ENCODE measurements at regions not wholly inside any gene's neighbourhood (a gene's known extent, or its start where the extent isn't known, plus 50 kb on each side); places are given as distances from the start of the nearest gene placed in this dataset.
"Not testable (repeated sequence)": the region's sequence is repeated elsewhere in the genome, so short reads cannot be mapped to it uniquely, and the experiment has no call there.

DNA sequence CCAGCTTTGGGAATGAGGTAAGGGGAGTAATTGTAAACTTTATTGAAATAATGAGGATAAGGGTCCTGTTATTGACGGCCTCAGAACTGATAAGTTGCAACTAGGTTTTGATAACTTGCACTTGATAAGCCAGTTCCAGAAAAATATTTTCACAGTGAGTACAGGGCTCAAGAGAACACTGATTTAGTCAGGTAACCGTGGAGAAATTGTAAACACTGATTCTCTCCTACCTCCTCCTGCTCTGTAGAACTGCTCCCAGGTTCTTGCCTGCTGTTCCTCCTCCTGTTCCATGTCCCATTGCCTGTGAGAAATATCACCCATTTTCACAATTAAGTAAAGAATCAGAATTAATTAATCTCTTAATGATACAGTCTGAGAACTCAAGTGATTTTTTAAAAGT lies 55.0 kb upstream of the CXXC4 start:
- DNase-seq: no peak

DNA sequence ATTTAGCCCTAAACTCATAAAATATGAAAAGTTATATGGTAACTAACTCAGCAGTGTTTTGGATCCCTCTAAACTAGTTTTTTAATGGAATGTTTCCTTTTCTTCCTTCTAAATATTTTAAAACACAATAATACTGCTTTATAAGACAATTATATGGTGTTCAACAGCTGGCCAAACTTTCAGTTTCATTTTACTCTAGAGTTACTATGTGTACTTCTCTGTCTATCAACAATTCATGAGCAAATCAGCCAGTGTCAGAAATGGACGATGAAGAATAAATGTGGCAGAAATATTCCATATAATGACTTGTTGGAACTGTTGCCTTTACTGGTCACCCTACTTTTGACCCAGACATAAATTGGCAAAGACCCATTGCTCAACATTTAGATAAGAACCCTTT lies 64.8 kb upstream of the CXXC4 start:
- no peak for DNase-seq

DNA sequence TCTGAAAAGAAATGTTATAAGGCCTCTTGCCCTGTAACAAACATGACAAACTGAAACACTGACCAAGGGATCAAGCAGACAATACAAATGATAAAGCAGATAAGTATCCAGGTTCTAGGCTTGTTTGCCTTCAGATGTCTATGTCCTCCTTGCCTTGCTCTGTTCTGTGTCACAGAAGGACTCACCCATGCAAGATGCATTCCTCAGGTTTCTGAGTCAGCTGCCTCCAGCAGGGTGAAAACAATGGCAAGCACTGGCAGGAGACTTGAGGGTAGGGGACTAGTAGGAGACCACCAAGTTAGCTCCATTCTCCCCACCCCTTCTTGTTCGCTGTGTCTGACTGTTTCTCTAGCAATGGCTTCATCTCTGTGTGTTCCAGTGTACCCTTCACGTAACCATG lies 76.6 kb upstream of the CXXC4 start:
- DNase-seq: no peak

DNA sequence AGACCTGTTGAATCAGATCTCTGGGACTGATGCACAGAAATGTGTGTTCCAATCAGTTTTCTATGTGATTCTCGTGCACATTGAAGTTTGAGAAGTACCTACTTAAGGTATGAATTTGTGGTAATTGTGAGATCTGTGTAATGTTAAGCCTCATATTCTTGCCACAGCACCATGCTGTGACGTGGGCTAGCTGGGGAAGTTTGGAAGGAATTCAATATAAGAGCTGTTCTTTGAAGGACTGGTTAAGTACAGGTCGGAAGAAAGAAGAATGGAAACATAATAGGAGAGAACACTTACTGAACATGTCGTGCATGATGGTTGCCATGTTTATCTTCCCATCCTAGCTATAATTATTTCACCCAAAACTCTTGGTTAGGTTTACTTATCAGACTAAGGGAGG lies 79.7 kb upstream of the CXXC4 start:
- DNase-seq: no peak

DNA sequence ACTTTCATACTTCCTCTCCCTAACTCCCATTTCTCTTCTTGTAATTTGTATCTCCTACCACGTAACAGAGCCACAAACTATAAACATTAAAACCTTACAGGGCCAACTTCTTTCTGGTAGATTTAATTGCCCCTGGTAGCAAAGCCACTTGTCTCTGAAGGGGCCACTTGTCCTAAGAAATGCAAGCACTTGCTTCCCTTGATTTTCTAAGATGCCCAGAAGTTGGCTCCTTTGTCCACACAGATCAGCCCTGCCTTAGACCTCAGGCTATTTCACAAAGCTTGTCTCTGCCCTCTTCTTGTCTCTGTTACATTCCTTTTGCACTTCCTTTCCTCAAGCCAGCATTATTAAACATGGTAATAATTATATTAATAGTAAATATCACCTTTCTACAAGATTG lies 80.6 kb upstream of the CXXC4 start:
- no peak for DNase-seq

DNA sequence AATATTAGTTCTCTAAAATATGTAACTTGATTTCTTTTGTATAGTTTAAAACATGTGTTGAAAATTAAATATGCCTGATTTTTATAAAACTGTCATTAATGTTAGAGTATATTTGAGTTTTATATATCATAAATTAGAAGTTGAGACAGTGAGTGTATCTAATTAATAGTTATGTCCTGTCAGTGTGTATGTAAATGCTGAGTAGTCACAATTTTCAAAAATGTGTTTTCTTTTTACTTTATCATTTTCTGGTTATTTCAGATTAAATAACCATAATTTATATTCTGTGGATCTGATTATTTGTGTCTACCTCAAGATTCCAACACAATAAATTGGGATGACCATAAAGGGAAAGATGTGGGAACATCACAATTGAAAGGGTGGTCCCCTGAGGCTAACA lies 82.7 kb upstream of the CXXC4 start:
- no peak for DNase-seq

DNA sequence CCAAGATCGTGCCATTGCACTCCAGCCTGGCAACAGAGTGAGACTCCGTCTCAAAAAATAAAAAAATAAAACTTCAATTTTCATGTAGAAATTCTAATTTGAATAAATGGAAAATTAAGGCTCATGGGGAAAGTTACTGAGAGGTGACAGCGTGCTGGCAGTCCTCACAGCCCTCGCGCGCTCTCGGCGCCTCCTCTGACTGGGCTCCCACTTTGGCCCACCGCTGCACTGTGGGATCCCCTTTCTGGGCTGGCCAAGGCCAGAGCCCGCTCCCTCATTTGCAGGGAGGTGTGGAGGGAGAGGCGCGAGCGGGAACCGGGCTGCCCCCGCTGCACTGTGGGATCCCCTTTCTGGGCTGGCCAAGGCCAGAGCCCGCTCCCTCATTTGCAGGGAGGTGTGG lies 86.8 kb upstream of the CXXC4 start:
- DNase-seq: not testable (repeated sequence)

DNA sequence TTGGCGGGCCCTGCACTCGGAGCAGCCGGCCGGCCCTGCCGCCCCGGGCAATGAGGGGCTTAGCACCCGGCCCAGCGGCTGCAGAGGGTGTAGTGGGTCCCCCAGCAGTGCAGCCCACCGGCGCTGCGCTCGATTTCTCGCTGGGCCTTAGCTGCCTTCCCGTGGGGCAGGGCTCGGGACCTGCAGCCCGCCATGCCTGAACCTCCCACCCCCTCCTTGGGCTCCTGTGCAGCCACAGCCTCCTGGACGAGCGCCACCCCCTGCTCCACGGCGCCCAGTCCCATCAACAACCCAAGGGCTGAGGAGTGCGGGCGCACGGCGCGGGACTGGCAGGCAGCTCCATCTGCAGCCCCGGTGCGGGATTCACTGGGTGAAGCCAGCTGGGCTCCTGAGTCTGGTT lies 87.4 kb upstream of the CXXC4 start:
- DNase-seq: not testable (repeated sequence)

DNA sequence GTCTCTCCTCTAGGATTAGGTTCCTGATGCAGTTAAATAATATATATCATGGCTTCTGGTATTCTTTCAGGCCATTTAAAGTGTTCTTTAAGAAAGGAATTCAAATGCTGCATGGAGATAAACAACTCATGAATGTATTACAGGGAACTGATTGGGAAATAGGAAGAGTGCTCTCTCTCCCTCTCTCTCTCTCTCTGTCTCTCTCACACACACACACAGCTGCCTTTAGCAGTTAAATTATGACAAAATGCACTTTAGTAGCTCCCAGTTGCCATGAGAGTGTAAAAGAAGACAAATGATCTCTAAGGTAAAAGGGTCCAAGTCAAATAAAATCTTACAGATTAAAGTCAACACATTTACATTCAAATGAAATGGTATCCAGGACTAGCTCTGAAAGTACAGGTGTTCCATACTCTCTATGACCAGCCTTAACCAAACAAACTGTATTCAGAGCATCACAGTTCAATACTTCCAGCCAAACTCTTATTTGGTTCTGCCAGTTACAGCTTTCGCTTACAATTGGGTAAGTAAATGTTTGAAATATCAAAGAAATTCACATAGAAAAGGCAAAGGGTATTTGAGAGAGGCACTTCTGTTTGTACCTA lies 94.7 kb upstream of the CXXC4 start:
- DNase-seq: no peak

DNA sequence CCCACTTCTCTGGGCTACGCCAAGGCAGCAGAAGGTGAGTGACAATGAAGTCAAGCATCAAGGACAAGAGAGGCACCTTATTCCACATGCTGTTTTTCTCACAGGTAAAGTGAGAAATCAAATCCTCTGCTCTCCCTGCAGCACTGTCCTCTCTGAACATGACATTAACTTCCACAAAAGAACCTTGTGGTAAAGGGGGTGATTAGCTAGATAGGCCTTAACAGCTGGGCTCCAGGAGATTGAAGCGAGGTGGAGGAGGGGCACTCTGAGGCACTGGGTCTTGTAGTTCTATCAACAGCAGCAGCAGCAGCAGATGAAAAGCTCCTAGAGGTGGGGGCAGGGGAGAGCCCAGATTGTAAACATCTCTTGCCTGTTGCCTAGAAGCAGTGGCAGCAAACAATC lies 96.8 kb upstream of the CXXC4 start:
- DNase-seq: no peak

DNA sequence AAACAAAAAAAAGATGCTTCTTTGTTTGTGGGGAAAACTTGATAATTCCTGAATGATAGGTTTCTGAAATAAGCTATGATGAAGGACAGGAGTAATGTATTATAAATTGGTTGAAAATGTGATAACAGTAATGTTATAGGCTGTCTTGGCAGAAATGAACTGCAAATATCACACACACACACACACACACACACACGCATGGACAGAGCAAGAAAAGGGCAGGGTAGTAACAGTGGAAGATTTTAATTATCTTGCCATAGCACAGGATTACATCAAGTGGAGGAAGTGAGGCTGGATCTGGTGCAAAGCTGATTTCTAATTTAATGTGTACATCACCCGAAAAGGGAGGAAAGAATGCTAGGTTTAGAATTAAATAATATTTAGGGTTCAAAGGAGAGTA lies 97.5 kb upstream of the CXXC4 start:
- DNase-seq: no peak

DNA sequence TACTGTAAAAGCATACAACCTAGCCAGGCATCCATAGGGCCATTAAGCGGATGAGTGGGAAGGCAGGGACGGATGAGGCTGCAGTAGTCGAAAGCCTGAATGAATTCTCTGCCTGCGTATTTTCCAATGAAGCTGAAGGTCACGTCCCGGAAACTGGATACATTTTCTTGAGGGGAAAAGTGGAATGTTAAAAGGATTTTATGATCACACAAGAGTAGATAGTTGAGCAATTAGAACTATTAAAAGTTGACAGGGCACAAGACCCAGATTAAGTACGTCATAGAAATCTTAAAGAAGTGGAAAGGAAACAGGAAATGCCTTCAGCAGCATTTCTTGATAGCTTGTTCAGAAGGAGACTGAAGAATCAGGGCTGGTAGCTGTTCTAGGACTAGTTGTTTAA lies 98.3 kb upstream of the CXXC4 start:
- DNase-seq: no peak

DNA sequence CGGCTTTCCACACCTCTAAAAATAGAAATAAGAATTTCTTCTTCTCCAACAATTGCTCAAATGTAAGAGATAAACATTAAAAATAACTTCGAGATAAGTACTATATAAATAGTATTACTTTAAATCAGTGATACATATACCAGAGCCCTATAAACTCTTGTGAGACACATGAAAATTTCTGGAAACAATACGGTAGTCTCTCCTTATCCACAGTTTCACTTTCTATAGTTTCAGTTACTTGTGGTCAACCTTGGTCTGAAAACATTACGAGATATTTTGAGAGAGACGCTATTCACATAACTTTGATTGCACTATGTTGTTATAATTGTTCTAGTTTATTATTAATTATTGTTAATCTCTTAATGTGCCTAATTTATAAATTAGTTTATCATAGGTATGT lies 101.5 kb upstream of the CXXC4 start:
- DNase-seq: no peak

DNA sequence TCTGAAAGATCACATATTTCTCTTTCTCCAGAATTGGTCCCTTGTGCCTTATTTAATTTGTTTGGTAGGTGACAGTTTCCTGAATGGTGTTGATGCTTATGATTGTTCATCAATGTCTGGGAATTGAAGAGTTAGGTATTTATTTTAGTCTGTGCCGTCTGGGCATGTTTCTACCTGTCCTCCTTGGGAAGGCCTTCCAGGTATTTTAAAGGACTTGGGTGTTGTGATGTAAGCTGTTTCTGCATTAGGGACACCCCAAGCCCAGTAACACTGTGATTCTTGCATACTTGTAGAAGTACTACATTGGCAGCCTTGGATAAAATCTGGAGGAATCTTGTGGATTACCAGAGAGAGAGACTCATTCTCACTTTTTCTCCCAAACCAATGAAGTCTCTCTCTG lies 120.8 kb upstream of the CXXC4 start:
- no peak for DNase-seq

DNA sequence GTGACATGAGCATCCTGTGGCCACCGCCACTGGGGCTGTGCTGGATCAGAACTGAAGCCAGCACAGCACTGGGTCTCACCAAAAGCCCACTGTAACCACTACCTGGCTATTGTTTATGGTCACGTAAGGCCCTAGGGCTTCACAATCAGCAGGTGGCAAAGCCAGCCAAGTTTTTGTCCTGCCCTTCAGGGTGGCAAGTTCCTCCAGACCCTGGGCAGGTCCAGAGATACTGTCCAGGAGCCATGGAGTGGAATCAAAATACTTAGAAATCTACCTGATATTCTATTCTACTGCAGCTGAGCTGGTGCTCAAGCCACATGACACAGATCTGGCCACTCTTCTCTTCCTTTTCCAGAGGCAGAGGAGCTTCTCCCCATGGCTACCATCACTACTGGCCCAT lies 121.2 kb upstream of the CXXC4 start:
- no peak for DNase-seq

DNA sequence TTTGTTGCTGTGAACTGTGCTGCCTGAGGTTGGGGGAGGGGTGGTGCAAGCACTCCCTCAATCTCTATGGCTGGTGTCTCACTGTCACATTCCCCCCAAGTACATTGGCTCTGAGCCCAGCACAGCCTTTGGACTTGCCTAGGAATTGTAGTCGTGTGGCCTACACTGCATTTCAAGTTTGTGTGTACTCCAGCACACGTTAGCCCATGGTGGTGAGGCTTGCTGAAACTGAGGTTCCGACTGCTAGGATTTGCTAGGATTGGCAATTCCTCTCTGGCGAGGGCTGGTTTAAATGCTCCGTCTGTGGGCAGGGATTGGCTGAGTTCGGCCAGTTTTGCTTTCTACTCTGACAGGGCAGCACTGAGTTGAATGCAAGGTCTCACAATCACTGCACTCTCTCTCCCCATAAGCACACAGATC lies 121.7 kb upstream of the CXXC4 start:
- no peak for DNase-seq

DNA sequence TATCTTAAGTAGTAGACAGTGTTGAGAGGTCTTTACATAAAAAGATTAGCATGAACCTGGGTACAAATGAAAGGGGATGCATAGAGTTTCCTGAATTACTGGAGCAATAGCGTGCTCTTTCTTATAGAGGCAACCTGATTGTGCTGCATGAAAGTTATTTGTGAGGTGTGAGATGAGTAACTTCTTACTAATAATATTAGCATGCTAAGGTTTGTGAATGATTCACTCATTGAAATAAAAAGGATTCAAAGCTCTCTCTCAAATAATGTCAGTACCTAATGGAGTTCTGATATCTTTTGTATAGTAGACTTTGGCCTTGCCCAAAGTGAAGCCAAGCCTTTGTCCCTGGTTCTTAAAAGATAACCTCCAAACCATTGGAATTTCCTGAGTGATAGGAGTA lies 131.0 kb upstream of the CXXC4 start:
- DNase-seq: no peak

DNA sequence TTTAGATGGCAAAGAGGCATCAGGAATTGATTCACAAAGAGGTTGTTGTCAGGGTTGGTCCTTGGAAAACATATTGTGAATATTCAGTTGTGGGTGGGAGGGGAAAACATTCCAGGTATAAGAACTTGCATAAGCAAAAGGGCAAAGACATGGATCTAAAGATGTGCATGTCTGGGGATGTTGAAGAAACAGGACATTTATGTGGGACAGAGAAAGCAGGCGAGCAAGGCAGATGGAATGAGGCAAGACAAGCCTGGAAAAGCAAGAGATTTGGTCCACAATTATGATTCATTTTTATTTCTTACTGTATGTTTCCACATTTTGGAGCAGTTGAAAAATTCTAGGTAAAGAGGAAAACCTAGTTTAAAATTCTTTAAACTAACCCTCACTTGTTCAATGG lies 134.9 kb upstream of the CXXC4 start:
- no peak for DNase-seq

DNA sequence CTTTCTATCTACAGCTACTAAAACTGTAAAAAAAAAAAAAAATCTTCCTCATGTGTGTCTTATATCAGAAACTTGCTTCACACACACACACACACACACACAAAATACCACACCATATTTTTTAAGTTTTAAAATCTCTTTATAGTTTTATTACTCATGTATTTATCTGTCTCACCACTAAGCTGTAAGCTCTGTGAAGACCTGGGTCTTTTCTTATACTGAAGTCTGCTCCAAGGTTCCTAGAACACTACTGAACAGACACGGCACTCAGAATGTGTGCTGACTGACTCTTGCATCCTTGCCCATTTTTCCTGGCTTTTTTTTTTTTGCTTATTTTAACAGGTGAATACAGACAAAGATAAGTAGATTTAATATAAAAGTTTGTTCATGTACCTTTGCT lies 135.6 kb upstream of the CXXC4 start:
- no peak for DNase-seq

DNA sequence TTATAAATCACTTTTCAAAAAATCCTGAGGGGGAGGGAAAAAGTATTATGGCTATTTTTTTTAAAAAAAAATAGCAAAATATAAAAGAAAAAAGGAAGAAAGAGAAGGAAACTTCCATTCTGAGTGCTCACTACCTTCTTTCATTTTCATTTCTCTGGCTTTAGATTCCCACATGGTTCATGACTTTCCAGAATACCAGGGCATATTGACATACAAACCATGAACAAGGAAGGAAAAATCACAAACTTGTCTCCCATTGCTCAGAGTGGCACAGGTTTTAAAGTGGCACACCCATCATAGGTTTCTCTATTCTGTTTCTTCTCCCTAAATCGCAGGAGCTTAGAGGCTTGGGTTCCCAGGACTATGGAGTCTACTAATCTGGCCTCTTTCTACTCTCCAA lies 136.3 kb upstream of the CXXC4 start:
- DNase-seq: no peak

DNA sequence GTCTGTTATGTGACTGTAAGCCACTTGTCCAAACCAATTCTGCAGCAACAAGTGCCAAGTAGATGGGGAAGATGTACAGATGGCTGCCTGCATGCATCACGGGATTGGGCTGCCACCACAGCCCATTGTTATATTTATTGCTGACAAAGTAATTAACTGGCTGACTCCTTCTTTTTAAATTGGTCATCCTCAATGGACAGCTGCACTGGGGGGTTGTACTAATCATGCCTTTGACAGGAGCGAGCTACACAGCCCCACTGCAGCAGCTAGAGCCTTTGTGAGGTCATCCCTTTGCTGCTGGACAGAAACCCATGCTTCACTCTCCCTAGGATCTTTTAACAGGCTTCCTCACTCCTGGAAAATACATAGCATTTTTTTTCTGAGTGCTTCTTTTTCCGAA lies 146.7 kb upstream of the CXXC4 start:
- DNase-seq: no peak

DNA sequence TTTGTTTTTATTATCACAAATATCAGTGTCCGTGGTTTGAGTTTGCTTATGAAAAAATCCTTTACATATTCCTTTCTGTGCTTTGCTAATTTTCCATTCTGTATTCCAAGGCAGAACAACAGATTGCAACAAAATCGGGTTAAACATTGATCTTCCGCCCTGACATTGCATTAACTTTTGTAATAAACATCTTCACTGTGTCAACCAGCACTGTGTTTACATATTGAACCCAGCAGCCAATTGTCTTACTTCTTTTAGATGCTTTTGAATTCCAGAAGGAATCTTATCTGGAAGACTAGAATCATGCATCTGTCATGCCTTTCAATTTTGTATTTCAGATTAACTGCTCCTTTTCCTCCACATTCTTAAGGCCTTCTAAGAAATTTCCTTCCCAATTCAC lies 147.8 kb upstream of the CXXC4 start:
- no peak for DNase-seq

DNA sequence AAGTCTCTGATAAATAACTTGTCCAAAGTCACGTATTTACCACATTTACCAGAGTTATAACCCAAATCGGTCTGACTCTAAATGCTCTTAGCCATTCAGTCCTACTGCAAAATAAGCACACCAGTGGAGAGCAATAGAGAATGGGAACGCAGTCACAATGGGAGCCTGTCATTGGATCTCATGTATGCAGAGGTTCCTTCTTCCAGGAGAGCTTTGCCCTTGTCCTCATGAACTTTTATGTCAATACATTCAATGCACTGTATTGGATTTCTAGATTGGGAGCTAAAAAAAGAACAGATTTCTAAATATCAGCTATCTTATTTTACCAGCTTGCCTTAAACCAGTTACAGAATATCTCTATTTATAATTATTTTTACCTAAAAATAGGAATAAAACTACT lies 149.1 kb upstream of the CXXC4 start:
- DNase-seq: no peak

DNA sequence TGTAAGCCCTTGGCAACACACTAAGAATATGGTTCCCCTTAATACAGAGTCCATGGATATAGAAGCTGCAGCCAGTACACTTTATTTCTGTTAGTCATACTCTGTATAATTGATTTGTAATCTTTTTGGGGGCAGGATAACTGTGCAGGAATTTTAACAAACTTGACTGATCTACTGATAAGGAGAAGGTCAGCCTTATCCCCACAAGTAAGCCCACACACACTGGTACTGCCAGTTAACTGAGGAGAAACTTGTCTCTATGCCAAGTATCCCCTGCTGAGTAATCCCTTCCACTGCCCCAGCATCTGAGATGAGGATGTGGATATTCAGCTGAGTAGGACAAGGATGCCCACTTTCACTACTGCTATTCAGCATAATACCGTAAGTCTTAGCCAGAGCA lies 154.9 kb upstream of the CXXC4 start:
- no peak for DNase-seq

DNA sequence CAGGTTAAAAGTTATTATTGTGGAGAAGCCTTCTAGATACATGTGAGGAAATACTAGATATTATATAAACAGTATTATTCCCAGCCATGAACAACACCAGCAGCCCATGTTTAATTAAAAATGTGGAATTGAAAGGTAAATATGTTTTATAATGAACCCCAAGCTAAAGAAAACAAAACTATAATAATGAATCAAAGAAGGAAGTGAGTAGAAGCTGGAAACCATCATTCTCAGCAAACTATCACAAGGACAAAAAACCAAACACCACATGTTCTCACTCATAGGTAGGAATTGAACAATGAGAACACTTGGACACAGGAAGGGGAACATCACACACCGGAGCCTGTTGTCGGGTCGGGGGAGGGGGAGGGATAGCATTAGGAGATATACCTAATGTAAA lies 167.6 kb upstream of the CXXC4 start:
- not testable (repeated sequence) for DNase-seq

DNA sequence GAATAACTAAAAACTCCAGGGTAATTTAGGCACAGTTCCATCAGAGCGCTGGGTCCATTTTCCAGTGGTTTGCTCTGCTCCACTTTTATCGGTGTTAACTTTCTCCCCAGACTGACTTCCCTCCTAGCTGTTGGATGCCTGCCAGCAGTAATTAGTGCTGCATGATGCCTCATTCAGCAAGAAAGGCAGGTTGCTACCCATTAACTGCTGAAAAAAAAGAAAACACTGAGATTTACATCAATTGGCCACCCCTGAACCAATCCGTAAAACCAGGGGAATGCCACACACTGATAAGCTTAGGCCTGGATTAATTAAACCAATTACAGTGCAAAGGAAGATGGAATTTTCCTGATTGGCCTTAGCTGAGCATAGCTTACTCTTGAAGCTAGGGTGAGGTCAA lies 182.4 kb upstream of the CXXC4 start:
- DNase-seq: no peak
